ENCODE measurements at regions not wholly inside any gene's neighbourhood (a gene's known extent, or its start where the extent isn't known, plus 50 kb on each side); places are given as distances from the start of the nearest gene placed in this dataset.

DNA sequence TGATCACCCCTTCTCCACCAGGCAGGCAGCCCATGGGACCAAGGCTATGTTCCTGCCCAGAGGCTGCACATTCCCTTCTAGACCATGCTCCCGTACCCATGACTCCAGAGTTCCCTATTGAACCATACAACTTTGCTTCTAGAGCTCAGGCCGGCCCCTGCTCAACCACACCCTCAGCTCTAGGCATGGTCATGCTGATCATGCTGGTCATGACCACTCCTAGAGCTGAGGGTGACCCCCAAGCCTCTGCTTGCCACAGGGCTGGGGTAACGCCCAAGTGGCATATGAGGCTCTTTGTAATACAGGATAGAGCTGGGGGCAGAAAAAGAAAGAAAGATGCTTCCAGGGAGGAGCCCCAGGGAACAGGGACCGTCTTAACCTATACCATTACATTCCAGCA, 301.8 kb downstream of the SP3 start:
- Histone ChIP-seq H3K4me1 (ENCODE audit: insufficient read depth, poor library complexity, severe bottlenecking) (peaks cover 22% of the 10 kb centered on the region), H3K9me3 (ENCODE audit: severe bottlenecking) (no peaks in the 10 kb centered on the region), H3K27me3 (ENCODE audit: insufficient read depth, poor library complexity, severe bottlenecking) (no peaks in the 10 kb centered on the region), H3K36me3 (ENCODE audit: low read depth) (no peaks in the 10 kb centered on the region), H3K4me3 (ENCODE audit: severe bottlenecking) (no peak overlapping the region), H3K27ac (ENCODE audit: poor library complexity, severe bottlenecking) (no peak overlapping the region)
- ATAC-seq (ENCODE audit: low read depth) (no peak), DNase-seq (ENCODE audit: low spot score) (no peak)
- TF ChIP-seq, protein P1, sequence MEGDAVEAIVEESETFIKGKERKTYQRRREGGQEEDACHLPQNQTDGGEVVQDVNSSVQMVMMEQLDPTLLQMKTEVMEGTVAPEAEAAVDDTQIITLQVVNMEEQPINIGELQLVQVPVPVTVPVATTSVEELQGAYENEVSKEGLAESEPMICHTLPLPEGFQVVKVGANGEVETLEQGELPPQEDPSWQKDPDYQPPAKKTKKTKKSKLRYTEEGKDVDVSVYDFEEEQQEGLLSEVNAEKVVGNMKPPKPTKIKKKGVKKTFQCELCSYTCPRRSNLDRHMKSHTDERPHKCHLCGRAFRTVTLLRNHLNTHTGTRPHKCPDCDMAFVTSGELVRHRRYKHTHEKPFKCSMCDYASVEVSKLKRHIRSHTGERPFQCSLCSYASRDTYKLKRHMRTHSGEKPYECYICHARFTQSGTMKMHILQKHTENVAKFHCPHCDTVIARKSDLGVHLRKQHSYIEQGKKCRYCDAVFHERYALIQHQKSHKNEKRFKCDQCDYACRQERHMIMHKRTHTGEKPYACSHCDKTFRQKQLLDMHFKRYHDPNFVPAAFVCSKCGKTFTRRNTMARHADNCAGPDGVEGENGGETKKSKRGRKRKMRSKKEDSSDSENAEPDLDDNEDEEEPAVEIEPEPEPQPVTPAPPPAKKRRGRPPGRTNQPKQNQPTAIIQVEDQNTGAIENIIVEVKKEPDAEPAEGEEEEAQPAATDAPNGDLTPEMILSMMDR (IDR thresholded peaks at IDR 0.05; ENCODE audit: poor library complexity, severe bottlenecking) = no peak

DNA sequence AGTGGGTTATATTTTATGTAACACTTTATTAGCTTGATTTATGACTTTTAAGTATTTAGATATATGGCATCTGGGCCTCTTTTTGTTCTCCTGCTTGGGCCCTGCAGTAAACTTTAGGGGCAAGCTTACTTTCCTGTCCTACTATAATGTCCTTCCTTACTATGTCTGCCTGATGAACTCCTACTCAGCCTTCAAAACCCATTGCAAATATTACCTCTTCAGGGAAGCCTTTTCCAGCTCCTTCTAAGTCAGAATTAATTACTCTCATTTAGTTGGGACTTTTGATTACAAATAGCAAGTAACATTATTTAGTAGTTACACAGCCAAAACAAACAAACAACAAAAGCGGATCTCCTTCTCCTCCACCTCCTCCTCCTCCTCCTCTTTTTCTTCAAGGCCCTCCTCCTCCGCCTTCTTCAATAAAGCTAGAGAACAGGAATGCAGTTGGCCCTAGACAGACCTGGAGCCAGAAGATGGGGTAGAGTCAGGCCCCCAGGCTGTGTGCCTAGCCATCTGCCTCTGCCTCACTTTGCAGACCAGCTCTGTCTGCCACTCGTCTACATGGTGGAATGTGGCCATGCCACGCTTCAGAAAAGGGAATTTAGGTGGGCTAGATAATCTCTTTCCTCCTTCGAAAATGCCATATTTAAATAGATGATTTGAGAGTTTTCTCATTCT, 301.2 kb downstream of the SP3 start:
- Histone ChIP-seq H3K27me3 (ENCODE audit: insufficient read depth, poor library complexity, severe bottlenecking) (no peaks in the 10 kb centered on the region), H3K4me3 (ENCODE audit: severe bottlenecking) (no peak overlapping the region), H3K27ac (ENCODE audit: poor library complexity, severe bottlenecking) (no peak overlapping the region), H3K36me3 (ENCODE audit: low read depth) (no peaks in the 10 kb centered on the region), H3K4me1 (ENCODE audit: insufficient read depth, poor library complexity, severe bottlenecking) (peaks cover 16% of the 10 kb centered on the region), H3K9me3 (ENCODE audit: severe bottlenecking) (no peaks in the 10 kb centered on the region)
- TF ChIP-seq, protein P1 (IDR thresholded peaks at IDR 0.05; ENCODE audit: poor library complexity, severe bottlenecking) = no peak
- no peak for ATAC-seq (ENCODE audit: low read depth)
- no peak for DNase-seq (ENCODE audit: low spot score)

DNA sequence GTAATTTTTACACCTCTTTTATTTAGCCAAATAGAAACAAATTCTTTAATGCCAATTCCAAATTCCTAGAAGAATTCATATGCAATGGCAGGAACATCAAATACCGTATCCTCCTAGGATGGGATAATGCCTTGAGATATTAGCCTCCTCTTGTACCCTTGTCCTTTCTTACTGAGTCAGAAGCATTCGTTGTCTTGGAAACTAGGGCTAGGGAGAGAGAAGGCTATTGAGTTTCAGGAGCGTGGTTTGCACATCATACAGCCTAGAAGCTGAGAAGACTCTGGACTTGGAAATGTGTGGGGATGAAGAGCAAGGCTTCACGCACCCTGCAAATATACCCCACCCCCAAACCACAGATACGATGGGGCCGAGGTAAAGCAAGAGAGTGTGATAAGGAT, 300.7 kb downstream of the SP3 start:
- H3K27ac ChIP-seq (ENCODE audit: poor library complexity, severe bottlenecking) = no peak overlapping the region
- TF ChIP-seq, protein P1 (IDR thresholded peaks at IDR 0.05; ENCODE audit: poor library complexity, severe bottlenecking) = no peak
- H3K4me1 ChIP-seq (ENCODE audit: insufficient read depth, poor library complexity, severe bottlenecking) = peaks cover 10% of the 10 kb centered on the region
- ATAC-seq (ENCODE audit: low read depth) (no peak), DNase-seq (ENCODE audit: low spot score) (no peak)
- no peaks in the 10 kb centered on the region for H3K36me3 ChIP-seq (ENCODE audit: low read depth)
- no peak overlapping the region for H3K4me3 ChIP-seq (ENCODE audit: severe bottlenecking)
- no peaks in the 10 kb centered on the region for H3K27me3 ChIP-seq (ENCODE audit: insufficient read depth, poor library complexity, severe bottlenecking)
- no peaks in the 10 kb centered on the region for H3K9me3 ChIP-seq (ENCODE audit: severe bottlenecking)

DNA sequence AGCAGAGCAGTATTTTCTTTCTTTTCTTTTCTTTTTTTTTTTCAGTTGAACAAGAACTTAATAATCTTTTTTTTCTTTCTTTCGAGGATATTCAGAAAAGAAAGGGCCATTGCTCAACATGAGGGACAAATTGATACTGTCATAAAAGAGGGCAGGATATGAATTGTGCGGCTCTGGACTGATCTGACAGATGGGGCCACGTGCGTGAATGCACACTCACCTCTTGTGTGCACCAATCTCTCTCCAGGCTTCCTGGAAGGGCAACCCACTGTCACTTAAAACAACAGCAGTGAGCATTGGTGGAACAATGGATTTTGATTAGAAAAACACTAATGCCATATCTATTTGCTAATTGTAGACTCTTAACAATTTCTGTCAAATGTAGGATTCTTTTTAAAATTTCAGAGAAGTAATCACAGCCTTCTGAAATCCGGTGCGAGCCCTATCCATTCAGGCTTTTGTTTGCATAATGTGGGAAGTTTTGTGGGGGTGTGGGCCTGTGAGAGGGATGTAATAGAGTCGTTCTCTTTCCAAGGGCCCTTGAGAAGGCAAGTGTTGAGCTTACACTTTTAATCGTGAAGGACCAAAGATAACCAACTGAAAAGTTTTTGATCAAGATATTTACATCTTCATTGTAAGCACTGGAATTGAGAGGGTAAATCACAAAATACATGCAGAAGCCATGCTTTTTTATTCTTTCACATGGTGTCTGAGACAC, 298.8 kb downstream of the SP3 start:
- TF ChIP-seq, protein P1 (IDR thresholded peaks at IDR 0.05; ENCODE audit: poor library complexity, severe bottlenecking) = no peak
- DNase-seq (ENCODE audit: low spot score) (no peak), ATAC-seq (ENCODE audit: low read depth) (no peak)
- H3K4me1 ChIP-seq (ENCODE audit: insufficient read depth, poor library complexity, severe bottlenecking) = peaks cover 12% of the 10 kb centered on the region
- no peak overlapping the region for H3K27ac ChIP-seq (ENCODE audit: poor library complexity, severe bottlenecking)
- H3K36me3 ChIP-seq (ENCODE audit: low read depth) = no peaks in the 10 kb centered on the region
- no peaks in the 10 kb centered on the region for H3K27me3 ChIP-seq (ENCODE audit: insufficient read depth, poor library complexity, severe bottlenecking)
- no peaks in the 10 kb centered on the region for H3K9me3 ChIP-seq (ENCODE audit: severe bottlenecking)
- no peak overlapping the region for H3K4me3 ChIP-seq (ENCODE audit: severe bottlenecking)

DNA sequence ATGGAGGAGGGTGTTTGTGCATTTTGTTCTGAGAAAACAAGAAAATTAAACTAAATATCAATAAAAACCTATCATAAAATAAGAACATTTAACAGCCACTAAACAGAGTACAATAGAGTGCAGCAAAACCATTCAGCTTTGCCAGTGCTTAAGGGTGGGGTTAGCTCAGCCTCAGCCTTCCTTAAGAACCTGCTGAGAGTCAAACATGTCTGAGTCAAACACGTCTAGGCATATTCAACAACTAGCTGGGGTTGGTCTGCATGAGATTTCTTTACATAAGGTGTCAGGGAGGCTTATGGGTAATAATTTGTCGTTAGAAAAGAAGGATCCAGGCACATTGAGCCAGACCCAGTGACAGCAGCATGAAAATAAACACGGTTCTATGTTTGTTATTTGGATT, 298.2 kb downstream of the SP3 start:
- no peak overlapping the region for H3K27ac ChIP-seq (ENCODE audit: poor library complexity, severe bottlenecking)
- no peaks in the 10 kb centered on the region for H3K36me3 ChIP-seq (ENCODE audit: low read depth)
- H3K9me3 ChIP-seq (ENCODE audit: severe bottlenecking) = no peaks in the 10 kb centered on the region
- peak; percentile 68 for ATAC-seq (ENCODE audit: low read depth)
- no peak overlapping the region for H3K4me3 ChIP-seq (ENCODE audit: severe bottlenecking)
- H3K4me1 ChIP-seq (ENCODE audit: insufficient read depth, poor library complexity, severe bottlenecking) = peaks cover 12% of the 10 kb centered on the region
- no peak for DNase-seq (ENCODE audit: low spot score)
- TF ChIP-seq, protein P1 (IDR thresholded peaks at IDR 0.05; ENCODE audit: poor library complexity, severe bottlenecking) = no peak
- H3K27me3 ChIP-seq (ENCODE audit: insufficient read depth, poor library complexity, severe bottlenecking) = no peaks in the 10 kb centered on the region
